HEK293 (cell line): ENCODE measurements at regions not wholly inside any gene's neighbourhood (a gene's known extent, or its start where the extent isn't known, plus 50 kb on each side); places are given as distances from the start of the nearest gene placed in this dataset.

ENCODE experiments used
- CTCF ChIA-PET: fragments of 350-600 bp; formaldehyde crosslinking; extraction: SDS; loops from one replicate; lab custom pipeline; 2021; ENCODE audit warnings: antibody characterized with exemption; lab: Yijun Ruan, JAX
- POLR2A ChIA-PET: fragments of 300-600 bp; formaldehyde crosslinking; extraction: SDS; loops from one replicate; lab custom pipeline; 2020; ENCODE audit warnings: antibody characterized with exemption, inconsistent platforms; lab: Yijun Ruan, JAX
- H3K27ac ChIP-seq: fragments of 200-500 bp; sonication (Bioruptor generic); 2 replicates; pipeline ENCODE4 v1.5.1; 2014; ENCODE audit warnings: low read depth, low read length, control low read depth, inconsistent platforms; ENCODE audit errors: extremely low read depth
- H3K36me3 ChIP-seq, 2 experiments: fragments of 200-500 bp in 1 of 2; sonication (Bioruptor generic) in 1 of 2; 1 replicate in 1 of 2; 2 replicates in 1 of 2; pipeline ENCODE4 v1.5.1; 2014 to 2017; ENCODE audit warnings: inconsistent platforms in 2 of 2, low read length in 2 of 2; ENCODE audit not compliant: control insufficient read depth in 2 of 2, insufficient read depth in 1 of 2
- H3K4me1 ChIP-seq: fragments of 200-500 bp; sonication (Bioruptor generic); 2 replicates; pipeline ENCODE4 v1.5.1; 2014; ENCODE audit warnings: mild to moderate bottlenecking, low read length, inconsistent platforms; ENCODE audit not compliant: control insufficient read depth, insufficient read depth
- H3K4me3 ChIP-seq: 2 replicates; pipeline ENCODE4 v1.5.1; 2011; ENCODE audit warnings: low read depth, mild to moderate bottlenecking, control low read depth, low read length, moderate library complexity
- H3K9me3 ChIP-seq: fragments of 200-500 bp; sonication (Bioruptor generic); 2 replicates; pipeline ENCODE4 v1.5.1; 2014; ENCODE audit warnings: low read depth, low read length, inconsistent platforms; ENCODE audit not compliant: control insufficient read depth, insufficient read depth
- FEZF1 ChIP-seq: fragments of 450-650 bp; formaldehyde crosslinking; IDR thresholded peaks from 2 replicates; pipeline ENCODE4 v1.5.1; 2016; ENCODE audit warnings: missing biosample characterization, missing genetic modification characterization
- GLI4 ChIP-seq: fragments of 450-650 bp; formaldehyde crosslinking; IDR thresholded peaks from 2 replicates; pipeline ENCODE4 v1.5.1; 2016; ENCODE audit warnings: missing biosample characterization, missing genetic modification characterization
- HOXD13 ChIP-seq: sonication (generic); formaldehyde crosslinking; IDR thresholded peaks from 2 replicates; pipeline ENCODE4 v1.8.0; 2022; ENCODE audit warnings: missing genetic modification reagents, borderline replicate concordance
- KLF7 ChIP-seq: fragments of 450-650 bp; formaldehyde crosslinking; IDR thresholded peaks from 2 replicates; pipeline ENCODE4 v1.5.1; 2016; ENCODE audit warnings: missing biosample characterization, missing genetic modification characterization, borderline replicate concordance
- SCRT2 ChIP-seq: fragments of 450-650 bp; formaldehyde crosslinking; IDR thresholded peaks from 2 replicates; pipeline ENCODE4 v1.5.1; 2016; ENCODE audit warnings: missing biosample characterization, missing genetic modification characterization
- SP3 ChIP-seq: fragments of 450-650 bp; formaldehyde crosslinking; IDR thresholded peaks from 2 replicates; pipeline ENCODE4 v1.5.1; 2016; ENCODE audit warnings: missing biosample characterization, missing genetic modification characterization
- TRIM28 ChIP-seq: IDR thresholded peaks from 2 replicates; pipeline ENCODE4 v1.6.1; 2011; ENCODE audit warnings: low read length, control low read depth, borderline replicate concordance
- TSHZ1 ChIP-seq: fragments of 450-650 bp; formaldehyde crosslinking; IDR thresholded peaks from 2 replicates; pipeline ENCODE4 v1.5.1; 2016; ENCODE audit warnings: missing biosample characterization, missing genetic modification characterization, borderline replicate concordance
- ZBTB44 ChIP-seq: fragments of 450-650 bp; IDR thresholded peaks from 2 replicates; pipeline ENCODE4 v1.5.1; 2018; ENCODE audit warnings: missing biosample characterization, mild to moderate bottlenecking, missing genetic modification characterization
- ZEB2 ChIP-seq: fragments of 450-650 bp; formaldehyde crosslinking; IDR thresholded peaks from 2 replicates; pipeline ENCODE4 v1.5.1; 2016; ENCODE audit warnings: missing biosample characterization, missing genetic modification characterization
- ZNF114 ChIP-seq: fragments of 450-650 bp; formaldehyde crosslinking; IDR thresholded peaks from 2 replicates; pipeline ENCODE4 v1.5.0; 2017; ENCODE audit warnings: missing biosample characterization, missing genetic modification characterization
- ZNF121 ChIP-seq: fragments of 450-650 bp; formaldehyde crosslinking; IDR thresholded peaks from 2 replicates; pipeline ENCODE4 v1.5.1; 2016; ENCODE audit warnings: missing biosample characterization, missing genetic modification characterization
- ZNF354C ChIP-seq: fragments of 450-650 bp; formaldehyde crosslinking; IDR thresholded peaks from 2 replicates; pipeline ENCODE4 v1.5.1; 2016; ENCODE audit warnings: missing biosample characterization, missing genetic modification characterization, low read depth, borderline replicate concordance
- ZNF426 ChIP-seq: fragments of 450-650 bp; formaldehyde crosslinking; IDR thresholded peaks from 2 replicates; pipeline ENCODE4 v1.5.1; 2017; ENCODE audit warnings: missing biosample characterization, missing genetic modification characterization, mild to moderate bottlenecking, inconsistent platforms, moderate library complexity
- ZNF433 ChIP-seq: fragments of 450-650 bp; formaldehyde crosslinking; IDR thresholded peaks from 2 replicates; pipeline ENCODE4 v1.5.1; 2016; ENCODE audit warnings: missing biosample characterization, missing genetic modification characterization, low read depth
- ZNF571 ChIP-seq: fragments of 450-650 bp; formaldehyde crosslinking; IDR thresholded peaks from 2 replicates; pipeline ENCODE4 v1.5.0; 2017; ENCODE audit warnings: missing biosample characterization, missing genetic modification characterization
- ZNF596 ChIP-seq: fragments of 450-650 bp; IDR thresholded peaks from 2 replicates; pipeline ENCODE4 v1.5.0; 2018; ENCODE audit warnings: missing biosample characterization, mild to moderate bottlenecking, missing genetic modification characterization, moderate library complexity
- ZNF660 ChIP-seq: fragments of 450-650 bp; IDR thresholded peaks from 2 replicates; pipeline ENCODE4 v1.5.1; 2018; ENCODE audit warnings: missing biosample characterization, mild to moderate bottlenecking, missing genetic modification characterization
- ZNF677 ChIP-seq: fragments of 450-650 bp; IDR thresholded peaks from 2 replicates; pipeline ENCODE4 v1.5.0; 2018; ENCODE audit warnings: missing biosample characterization, mild to moderate bottlenecking, missing genetic modification characterization, moderate library complexity
- ZNF785 ChIP-seq: fragments of 450-650 bp; formaldehyde crosslinking; IDR thresholded peaks from 2 replicates; pipeline ENCODE4 v1.5.1; 2016; ENCODE audit warnings: missing biosample characterization, missing genetic modification characterization
- ZXDB ChIP-seq: fragments of 450-650 bp; formaldehyde crosslinking; IDR thresholded peaks from 2 replicates; pipeline ENCODE4 v1.5.1; 2016; ENCODE audit warnings: missing biosample characterization, missing genetic modification characterization
- TF ChIP-seq, protein P1 (sequence below): fragments of 450-650 bp; formaldehyde crosslinking; IDR thresholded peaks from 2 replicates; pipeline ENCODE4 v1.5.1; 2017; ENCODE audit warnings: missing biosample characterization, missing genetic modification characterization
- TF ChIP-seq, protein P2 (sequence below): fragments of 450-650 bp; formaldehyde crosslinking; IDR thresholded peaks from 2 replicates; pipeline ENCODE4 v1.5.1; 2016; ENCODE audit warnings: missing biosample characterization, missing genetic modification characterization
- TF ChIP-seq, protein P3 (sequence below): fragments of 450-650 bp; formaldehyde crosslinking; IDR thresholded peaks from 2 replicates; pipeline ENCODE4 v1.5.1; 2016; ENCODE audit warnings: missing biosample characterization, missing genetic modification characterization

DNA sequence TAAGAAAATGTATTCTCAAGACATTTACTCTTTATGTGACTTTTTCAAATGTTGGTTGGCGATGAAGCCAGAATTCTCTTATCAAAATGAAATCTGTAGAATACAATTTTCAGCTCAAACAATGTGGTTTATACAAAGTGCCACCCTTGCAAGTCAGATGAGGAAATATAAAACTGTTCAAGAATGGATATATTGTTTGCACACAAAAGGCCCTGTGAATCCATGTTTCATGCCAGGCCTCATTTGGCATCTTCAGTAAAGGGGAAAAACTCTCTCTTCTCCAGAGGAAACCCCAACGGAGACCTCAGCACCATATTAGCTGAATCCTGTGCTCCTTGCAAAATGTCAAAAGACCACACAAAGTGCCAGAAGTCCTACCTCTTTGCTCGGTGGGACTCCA lies 310.4 kb downstream of the RRAGC start (continued):
- TF ChIP-seq TSHZ1 = no peak
- no peak for TF ChIP-seq ZNF433 (tag by site-specific recombination)

GRCh38 chr1:38547321-38547720 lies 312.3 kb downstream of the RRAGC start:
- TF ChIP-seq GLI4 (tag by site-specific recombination) (no peak), FEZF1 (tag by site-specific recombination) (no peak), HOXD13 (CRISPR knock-in tag) (no peak), ZXDB (tag by site-specific recombination) (no peak), TRIM28 (no peak)
- TF ChIP-seq, protein P1, sequence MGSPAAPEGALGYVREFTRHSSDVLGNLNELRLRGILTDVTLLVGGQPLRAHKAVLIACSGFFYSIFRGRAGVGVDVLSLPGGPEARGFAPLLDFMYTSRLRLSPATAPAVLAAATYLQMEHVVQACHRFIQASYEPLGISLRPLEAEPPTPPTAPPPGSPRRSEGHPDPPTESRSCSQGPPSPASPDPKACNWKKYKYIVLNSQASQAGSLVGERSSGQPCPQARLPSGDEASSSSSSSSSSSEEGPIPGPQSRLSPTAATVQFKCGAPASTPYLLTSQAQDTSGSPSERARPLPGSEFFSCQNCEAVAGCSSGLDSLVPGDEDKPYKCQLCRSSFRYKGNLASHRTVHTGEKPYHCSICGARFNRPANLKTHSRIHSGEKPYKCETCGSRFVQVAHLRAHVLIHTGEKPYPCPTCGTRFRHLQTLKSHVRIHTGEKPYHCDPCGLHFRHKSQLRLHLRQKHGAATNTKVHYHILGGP = no peak
- TF ChIP-seq, protein P2, sequence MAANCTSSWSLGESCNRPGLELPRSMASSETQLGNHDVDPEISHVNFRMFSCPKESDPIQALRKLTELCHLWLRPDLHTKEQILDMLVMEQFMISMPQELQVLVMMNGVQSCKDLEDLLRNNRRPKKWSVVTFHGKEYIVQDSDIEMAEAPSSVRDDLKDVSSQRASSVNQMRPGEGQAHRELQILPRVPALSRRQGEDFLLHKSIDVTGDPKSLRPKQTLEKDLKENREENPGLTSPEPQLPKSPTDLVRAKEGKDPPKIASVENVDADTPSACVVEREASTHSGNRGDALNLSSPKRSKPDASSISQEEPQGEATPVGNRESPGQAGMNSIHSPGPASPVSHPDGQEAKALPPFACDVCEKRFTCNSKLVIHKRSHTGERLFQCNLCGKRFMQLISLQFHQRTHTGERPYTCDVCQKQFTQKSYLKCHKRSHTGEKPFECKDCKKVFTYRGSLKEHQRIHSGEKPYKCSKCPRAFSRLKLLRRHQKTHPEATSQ (tag by site-specific recombination) = no peak
- ChIA-PET CTCF (no interaction called here), POLR2A (no interaction called here)
- Histone ChIP-seq H3K4me1 (no peaks in the 10 kb centered on the region), H3K36me3 (no peaks in the 10 kb centered on the region), H3K4me3 (no peak overlapping the region), H3K27ac (no peak overlapping the region), H3K9me3 (no peaks in the 10 kb centered on the region)

GRCh38 chr1:38546636-38547035 lies 312.9 kb downstream of the RRAGC start:
- Histone ChIP-seq H3K27ac (no peak overlapping the region), H3K36me3 (no peaks in the 10 kb centered on the region)
- no peak for TF ChIP-seq SCRT2 (tag by site-specific recombination)
- no peak for TF ChIP-seq ZNF121 (tag by site-specific recombination)
- no peak for TF ChIP-seq ZNF677
- TF ChIP-seq ZNF354C (tag by site-specific recombination) = no peak
- TF ChIP-seq ZEB2 = no peak
- no peak for TF ChIP-seq SP3 (tag by site-specific recombination)
- TF ChIP-seq ZNF426 (tag by site-specific recombination) = no peak
- TF ChIP-seq ZBTB44 (tag by site-specific recombination) = no peak
- no peak for TF ChIP-seq ZNF596 (tag by site-specific recombination)
- TF ChIP-seq KLF7 = no peak
- TF ChIP-seq, protein P2 (tag by site-specific recombination) = no peak
- no peak for TF ChIP-seq ZXDB (tag by site-specific recombination)
- no peak for TF ChIP-seq ZNF660 (tag by site-specific recombination)
- TF ChIP-seq ZNF785 = no peak
- TF ChIP-seq, protein P3, sequence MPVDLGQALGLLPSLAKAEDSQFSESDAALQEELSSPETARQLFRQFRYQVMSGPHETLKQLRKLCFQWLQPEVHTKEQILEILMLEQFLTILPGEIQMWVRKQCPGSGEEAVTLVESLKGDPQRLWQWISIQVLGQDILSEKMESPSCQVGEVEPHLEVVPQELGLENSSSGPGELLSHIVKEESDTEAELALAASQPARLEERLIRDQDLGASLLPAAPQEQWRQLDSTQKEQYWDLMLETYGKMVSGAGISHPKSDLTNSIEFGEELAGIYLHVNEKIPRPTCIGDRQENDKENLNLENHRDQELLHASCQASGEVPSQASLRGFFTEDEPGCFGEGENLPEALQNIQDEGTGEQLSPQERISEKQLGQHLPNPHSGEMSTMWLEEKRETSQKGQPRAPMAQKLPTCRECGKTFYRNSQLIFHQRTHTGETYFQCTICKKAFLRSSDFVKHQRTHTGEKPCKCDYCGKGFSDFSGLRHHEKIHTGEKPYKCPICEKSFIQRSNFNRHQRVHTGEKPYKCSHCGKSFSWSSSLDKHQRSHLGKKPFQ (tag by site-specific recombination) = no peak
- TF ChIP-seq FEZF1 (tag by site-specific recombination) = no peak
- TF ChIP-seq ZNF571 (tag by site-specific recombination) = no peak
- TF ChIP-seq ZNF114 (tag by site-specific recombination) = no peak
- TF ChIP-seq, all 188 proteins: peak for 0
- ChIA-PET CTCF (interaction anchor here (0.6 to 0.7 kb wide), 3 partner anchors 18 to 585 kb away, joined by 3 to 4 read pairs (median 4); no protein-coding TSS in a partner anchor), POLR2A (no interaction called here)
- Histone ChIP-seq H3K4me1 (no peaks in the 10 kb centered on the region), H3K9me3 (no peaks in the 10 kb centered on the region), H3K4me3 (no peak overlapping the region)
